BE2C (cell line): ENCODE measurements at regions not wholly inside any gene's neighbourhood (a gene's known extent, or its start where the extent isn't known, plus 50 kb on each side); places are given as distances from the start of the nearest gene placed in this dataset.

Experiments used
- DNase-seq: peaks from one replicate; pipeline ENCODE4 v3.0.0-alpha.2; 2020
- H3K27me3 ChIP-seq: fragments of 250-450 bp; sonication (Bioruptor Pico); 2 replicates; pipeline ENCODE4 v1.5.1; 2020; ENCODE audit warnings: mild to moderate bottlenecking
- H3K36me3 ChIP-seq: fragments of 250-450 bp; sonication (Bioruptor Pico); 2 replicates; pipeline ENCODE4 v1.5.1; 2020; ENCODE audit warnings: mild to moderate bottlenecking
- H3K4me1 ChIP-seq: fragments of 250-450 bp; sonication (Bioruptor Pico); 2 replicates; pipeline ENCODE4 v1.5.1; 2020
- H3K4me3 ChIP-seq: 2 replicates; pipeline ENCODE4 v1.5.1; 2011; ENCODE audit warnings: low read depth, low read length
- H3K9me3 ChIP-seq: fragments of 250-450 bp; sonication (Bioruptor Pico); 2 replicates; pipeline ENCODE4 v1.5.1; 2020
- CTCF ChIP-seq: IDR thresholded peaks from 2 replicates; pipeline ENCODE4 v1.5.1; 2012; ENCODE audit warnings: mild to moderate bottlenecking, low read depth, low read length

- no peak for TF ChIP-seq CTCF
- Histone ChIP-seq H3K27me3 (no peaks in the 10 kb centered on the region), H3K36me3 (no peaks in the 10 kb centered on the region), H3K4me1 (no peaks in the 10 kb centered on the region), H3K4me3 (no peak overlapping the region), H3K9me3 (no peaks in the 10 kb centered on the region)
- DNase-seq, result no peak
Observed at GRCh38 chr2:226467633-226468032, 332.0 kb downstream of the IRS1 start.

GRCh38 chr2:226467221-226467620, 332.4 kb downstream of the IRS1 start:
- TF ChIP-seq CTCF, result no peak

DNA sequence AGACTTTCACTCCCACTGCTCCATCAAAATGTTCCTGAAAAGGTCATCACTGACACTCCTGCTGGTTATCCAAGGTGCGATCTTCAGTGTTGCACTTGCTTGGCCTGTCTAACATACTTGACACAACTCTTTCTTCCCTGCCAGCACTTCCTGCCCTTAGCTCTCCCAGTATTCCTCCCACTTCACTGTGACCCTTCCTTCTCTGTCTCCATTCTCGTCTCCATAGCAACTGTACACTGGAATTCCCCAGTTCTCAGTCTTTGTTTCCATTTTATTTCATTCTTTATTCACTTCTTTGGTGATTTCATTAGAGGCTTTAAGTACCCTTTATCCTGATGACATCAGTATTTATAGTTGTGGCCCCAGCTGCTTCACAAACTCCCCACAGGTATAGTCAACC, 333.0 kb downstream of the IRS1 start:
- TF ChIP-seq CTCF, result no peak
- Histone ChIP-seq H3K9me3 (no peaks in the 10 kb centered on the region), H3K36me3 (no peaks in the 10 kb centered on the region), H3K27me3 (no peaks in the 10 kb centered on the region), H3K4me3 (no peak overlapping the region), H3K4me1 (no peaks in the 10 kb centered on the region)
- no peak for DNase-seq

More at GRCh38 chr2:226467221-226467620, 332.4 kb downstream of the IRS1 start:
- H3K4me1 ChIP-seq, result no peaks in the 10 kb centered on the region
- H3K4me3 ChIP-seq, result no peak overlapping the region
- H3K27me3 ChIP-seq, result no peaks in the 10 kb centered on the region
- H3K9me3 ChIP-seq, result no peaks in the 10 kb centered on the region
- no peak for DNase-seq
- no peaks in the 10 kb centered on the region for H3K36me3 ChIP-seq

DNA sequence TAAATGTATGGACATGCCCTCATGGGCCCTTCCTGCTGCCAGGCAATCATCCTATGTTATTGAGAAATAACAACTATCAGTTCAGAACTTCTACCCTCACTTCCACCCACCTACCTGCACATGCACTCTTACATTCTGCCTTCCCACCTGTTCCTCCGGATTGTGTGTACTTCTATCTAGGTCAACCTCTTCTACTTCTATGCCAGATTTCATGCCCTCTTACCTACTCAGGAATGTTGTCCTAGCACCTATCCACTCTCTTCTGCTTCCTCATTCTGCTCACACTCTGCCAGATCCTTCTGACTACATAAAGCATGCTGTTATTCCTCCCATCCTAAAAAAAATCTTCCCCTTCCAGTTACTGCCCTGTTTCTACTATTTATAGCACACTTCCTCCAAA, 333.5 kb downstream of the IRS1 start:
- DNase-seq, result no peak
- TF ChIP-seq CTCF, result no peak
- Histone ChIP-seq H3K27me3 (no peaks in the 10 kb centered on the region), H3K4me3 (no peak overlapping the region), H3K9me3 (no peaks in the 10 kb centered on the region), H3K36me3 (no peaks in the 10 kb centered on the region), H3K4me1 (no peaks in the 10 kb centered on the region)

- no peaks in the 10 kb centered on the region for H3K36me3 ChIP-seq
- no peaks in the 10 kb centered on the region for H3K4me1 ChIP-seq
- no peaks in the 10 kb centered on the region for H3K27me3 ChIP-seq
- no peaks in the 10 kb centered on the region for H3K9me3 ChIP-seq
- DNase-seq, result no peak
- TF ChIP-seq CTCF, result no peak
- no peak overlapping the region for H3K4me3 ChIP-seq
Observed at GRCh38 chr2:226464380-226464779, 335.2 kb downstream of the IRS1 start.

DNA sequence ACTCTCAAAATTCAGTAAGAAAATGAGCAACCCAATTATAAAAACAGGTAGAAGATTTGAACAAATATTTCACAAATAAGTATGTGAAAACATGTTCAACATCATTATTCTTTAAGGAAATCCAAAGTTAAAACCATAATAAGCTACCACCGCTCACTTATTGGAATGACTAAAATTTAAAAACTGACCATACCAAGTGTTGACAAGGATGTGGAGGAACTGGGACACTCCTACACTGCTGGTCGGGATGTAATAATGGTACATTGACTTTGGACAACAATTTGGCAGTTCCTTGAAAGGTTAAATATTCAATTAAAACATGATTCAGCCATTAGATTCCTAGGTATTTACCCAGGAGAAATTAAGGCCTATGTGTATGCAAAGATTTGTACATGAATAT, 336.5 kb downstream of the IRS1 start:
- H3K36me3 ChIP-seq, result no peaks in the 10 kb centered on the region
- DNase-seq, result no peak
- H3K4me3 ChIP-seq, result no peak overlapping the region
- no peak for TF ChIP-seq CTCF
- no peaks in the 10 kb centered on the region for H3K27me3 ChIP-seq
- no peaks in the 10 kb centered on the region for H3K4me1 ChIP-seq
- H3K9me3 ChIP-seq, result no peaks in the 10 kb centered on the region
